ENCODE measurements at regions not wholly inside any gene's neighbourhood (a gene's known extent, or its start where the extent isn't known, plus 50 kb on each side); places are given as distances from the start of the nearest gene placed in this dataset.

GRCh38 chr7:7104314-7104698, 78.0 kb upstream of the C1GALT1 start:
- no peak for TF ChIP-seq CTCF (IDR thresholded peaks at IDR 0.05)
- no peak for TF ChIP-seq ZFX (IDR thresholded peaks at IDR 0.05; ENCODE audit: borderline replicate concordance)
